ENCODE measurements at regions not wholly inside any gene's neighbourhood (a gene's known extent, or its start where the extent isn't known, plus 50 kb on each side); places are given as distances from the start of the nearest gene placed in this dataset.
"Not testable (repeated sequence)": the region's sequence is repeated elsewhere in the genome, so short reads cannot be mapped to it uniquely, and the experiment has no call there.

DNA sequence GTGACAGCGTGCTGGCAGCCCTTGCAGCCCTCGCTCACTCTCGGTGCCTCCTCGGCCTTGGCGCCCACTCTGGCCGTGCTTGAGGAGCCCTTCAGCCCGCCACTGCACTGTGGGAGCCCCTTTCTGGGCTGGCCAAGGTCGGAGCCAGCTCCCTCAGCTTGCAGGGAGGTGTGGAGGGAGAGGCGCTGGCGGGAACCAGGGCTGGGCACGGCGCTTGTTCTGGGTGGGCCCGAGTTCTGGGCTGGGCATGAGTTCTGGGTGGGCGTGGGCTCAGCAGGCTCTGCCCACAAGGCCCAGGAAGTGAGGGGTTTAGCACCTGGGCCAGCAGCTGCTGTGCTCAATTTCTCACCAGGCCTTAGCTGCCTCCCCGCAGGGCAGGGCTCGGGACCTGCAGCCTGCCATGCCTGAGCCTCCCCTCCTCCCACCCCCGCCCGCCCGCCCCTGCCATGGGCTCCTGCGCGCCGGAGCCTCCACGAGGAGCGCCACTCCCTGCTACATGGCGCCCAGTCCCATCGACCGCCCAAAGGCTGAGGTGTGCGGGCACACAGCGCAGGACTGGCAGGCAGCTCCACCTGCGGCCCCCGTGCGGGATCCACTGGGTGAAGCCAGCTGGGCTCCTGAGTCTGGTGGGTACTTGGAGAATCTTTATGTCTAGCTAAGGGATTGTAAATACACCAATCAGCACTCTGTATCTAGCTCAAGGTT, 169.7 kb downstream of the DEPDC1B start:
- H3K4me1 ChIP-seq (ENCODE audit: control insufficient read depth, insufficient read depth, low read length); H3K27me3 ChIP-seq (ENCODE audit: control insufficient read depth, insufficient read depth); intact Hi-C loops (cut with DNase I); H3K27ac ChIP-seq (ENCODE audit: low read length); ATAC-seq; H3K9me3 ChIP-seq (ENCODE audit: control insufficient read depth, low read length); H3K4me3 ChIP-seq (ENCODE audit: low read length): not testable (repeated sequence)
- peak in 2 of 3 donors; percentile 34 to 50 for DNase-seq
- WGBS, result 98% methylated on average over 32 of the region's 32 CpGs

DNA sequence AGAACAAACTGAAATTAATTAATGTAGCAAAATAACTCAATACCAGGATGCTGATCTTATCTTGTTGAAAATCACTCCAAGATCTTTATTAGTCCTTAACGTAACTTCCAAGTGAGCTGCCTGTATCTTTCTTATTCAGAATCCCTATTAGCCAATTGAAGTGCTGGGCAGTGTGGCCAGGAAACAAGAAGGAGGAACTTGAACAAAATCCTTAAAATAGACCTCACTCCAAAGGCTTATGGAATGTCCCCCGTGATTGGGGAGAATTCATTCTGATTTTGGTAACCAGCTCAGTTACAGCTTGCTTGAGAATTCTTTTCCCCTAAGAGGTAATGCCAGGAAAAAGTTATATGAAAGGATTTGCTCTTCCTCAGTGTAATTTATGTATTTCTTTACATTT, 171.0 kb downstream of the DEPDC1B start:
- no peak for ATAC-seq
- H3K27me3 ChIP-seq (ENCODE audit: control insufficient read depth, insufficient read depth), result no peaks in the 10 kb centered on the region
- no peaks in the 10 kb centered on the region for H3K4me1 ChIP-seq (ENCODE audit: control insufficient read depth, insufficient read depth, low read length)
- no peak overlapping the region for H3K27ac ChIP-seq (ENCODE audit: low read length)
- no peaks in the 10 kb centered on the region for H3K9me3 ChIP-seq (ENCODE audit: control insufficient read depth, low read length)
- WGBS, result 47% methylated on average over 2 of the region's 2 CpGs
- intact Hi-C loops (cut with DNase I), result no loop called here
- DNase-seq, result no peak
- no peak overlapping the region for H3K4me3 ChIP-seq (ENCODE audit: low read length)

DNA sequence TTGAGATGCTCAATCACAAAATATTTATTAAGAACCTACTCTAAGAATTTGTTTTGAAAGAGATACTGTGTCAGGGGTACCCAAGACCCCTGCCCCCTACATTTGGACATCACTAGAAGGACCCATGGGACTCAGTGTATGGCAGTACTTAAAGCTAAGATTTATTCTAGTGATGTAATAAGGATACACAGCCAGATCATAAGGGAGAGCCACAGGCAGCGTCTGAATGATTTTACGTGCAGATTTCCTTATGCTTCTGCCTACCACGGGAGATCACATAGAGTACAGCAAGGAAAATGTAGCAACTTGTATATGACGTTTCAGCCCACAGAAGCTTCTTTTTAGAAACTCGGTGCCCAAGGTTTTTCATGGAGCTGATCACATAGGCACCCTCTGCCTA, 172.9 kb downstream of the DEPDC1B start:
- H3K4me1 ChIP-seq (ENCODE audit: control insufficient read depth, insufficient read depth, low read length), result no peaks in the 10 kb centered on the region
- DNase-seq (no peak), ATAC-seq (no peak)
- intact Hi-C loops (cut with DNase I), result no loop called here
- H3K4me3 ChIP-seq (ENCODE audit: low read length), result no peak overlapping the region
- H3K9me3 ChIP-seq (ENCODE audit: control insufficient read depth, low read length), result no peaks in the 10 kb centered on the region
- H3K27me3 ChIP-seq (ENCODE audit: control insufficient read depth, insufficient read depth), result no peaks in the 10 kb centered on the region
- 70% methylated on average over 5 of the region's 5 CpGs for WGBS
- no peak overlapping the region for H3K27ac ChIP-seq (ENCODE audit: low read length)

DNA sequence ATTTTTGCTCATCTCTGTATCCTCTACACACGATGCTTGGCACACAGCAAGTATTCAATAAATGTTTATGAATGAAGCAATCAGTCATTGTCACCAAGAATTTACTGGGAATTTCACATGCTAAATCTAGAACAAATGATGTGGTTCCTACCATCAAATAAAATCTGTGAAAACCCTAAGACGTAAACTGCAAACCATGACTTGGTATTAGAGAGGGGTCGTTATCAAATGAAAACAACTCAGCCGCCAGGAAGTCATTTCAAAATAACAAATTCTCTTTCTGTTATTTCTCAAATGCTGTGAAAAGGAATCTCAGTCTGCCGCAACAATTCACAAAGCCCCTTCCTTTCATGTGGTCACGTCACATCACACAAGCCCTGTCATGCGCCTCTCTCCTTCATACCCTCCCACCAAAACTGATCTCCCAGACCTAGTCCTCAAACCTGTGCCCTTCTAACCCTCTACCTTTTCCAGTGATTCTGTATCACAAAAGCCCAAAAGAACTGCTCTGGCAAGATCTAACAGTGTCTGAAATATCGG, 173.6 kb downstream of the DEPDC1B start:
- Histone ChIP-seq H3K9me3 (ENCODE audit: control insufficient read depth, low read length) (no peaks in the 10 kb centered on the region), H3K27ac (ENCODE audit: low read length) (no peak overlapping the region), H3K4me3 (ENCODE audit: low read length) (no peak overlapping the region), H3K4me1 (ENCODE audit: control insufficient read depth, insufficient read depth, low read length) (no peaks in the 10 kb centered on the region), H3K27me3 (ENCODE audit: control insufficient read depth, insufficient read depth) (no peaks in the 10 kb centered on the region)
- DNase-seq, result no peak
- ATAC-seq, result no peak
- 51% methylated on average over 8 of the region's 8 CpGs for WGBS
- intact Hi-C loops (cut with DNase I), result no loop called here

DNA sequence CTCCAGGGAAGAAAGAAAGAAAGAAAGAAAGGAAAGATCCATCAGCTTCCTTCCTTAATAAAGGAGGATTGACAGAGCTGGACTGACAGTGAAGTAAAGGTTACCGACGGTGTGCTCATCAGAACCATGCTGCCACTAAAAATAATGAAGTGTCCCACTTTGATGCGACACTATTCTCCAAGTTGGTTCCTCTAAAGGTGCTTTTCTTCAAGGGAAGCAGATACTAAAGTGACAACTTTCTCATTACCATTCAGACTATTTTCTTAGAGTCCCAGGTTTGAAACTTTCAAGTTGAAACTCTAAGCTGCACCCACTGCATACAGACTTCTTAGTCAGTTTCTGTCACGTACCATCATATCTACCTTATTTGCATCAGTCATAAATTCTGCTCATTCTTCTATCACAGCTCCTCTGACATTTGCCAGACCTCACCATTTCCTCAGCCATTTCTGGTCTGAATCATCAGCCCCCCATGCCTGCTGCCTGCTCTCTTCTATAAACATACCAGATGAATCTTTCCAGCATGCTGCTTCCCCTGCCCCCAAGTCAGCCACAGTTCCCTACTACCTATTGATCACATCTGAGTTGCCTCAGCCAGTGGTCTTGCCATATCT, 177.6 kb downstream of the DEPDC1B start:
- no peak for ATAC-seq
- H3K27me3 ChIP-seq (ENCODE audit: control insufficient read depth, insufficient read depth), result no peaks in the 10 kb centered on the region
- no peak overlapping the region for H3K4me3 ChIP-seq (ENCODE audit: low read length)
- intact Hi-C loops (cut with DNase I), result no loop called here
- WGBS, result 69% methylated on average over 4 of the region's 4 CpGs
- no peak overlapping the region for H3K27ac ChIP-seq (ENCODE audit: low read length)
- DNase-seq, result no peak
- peaks cover 3% of the 10 kb centered on the region for H3K4me1 ChIP-seq (ENCODE audit: control insufficient read depth, insufficient read depth, low read length)
- H3K9me3 ChIP-seq (ENCODE audit: control insufficient read depth, low read length), result no peaks in the 10 kb centered on the region

DNA sequence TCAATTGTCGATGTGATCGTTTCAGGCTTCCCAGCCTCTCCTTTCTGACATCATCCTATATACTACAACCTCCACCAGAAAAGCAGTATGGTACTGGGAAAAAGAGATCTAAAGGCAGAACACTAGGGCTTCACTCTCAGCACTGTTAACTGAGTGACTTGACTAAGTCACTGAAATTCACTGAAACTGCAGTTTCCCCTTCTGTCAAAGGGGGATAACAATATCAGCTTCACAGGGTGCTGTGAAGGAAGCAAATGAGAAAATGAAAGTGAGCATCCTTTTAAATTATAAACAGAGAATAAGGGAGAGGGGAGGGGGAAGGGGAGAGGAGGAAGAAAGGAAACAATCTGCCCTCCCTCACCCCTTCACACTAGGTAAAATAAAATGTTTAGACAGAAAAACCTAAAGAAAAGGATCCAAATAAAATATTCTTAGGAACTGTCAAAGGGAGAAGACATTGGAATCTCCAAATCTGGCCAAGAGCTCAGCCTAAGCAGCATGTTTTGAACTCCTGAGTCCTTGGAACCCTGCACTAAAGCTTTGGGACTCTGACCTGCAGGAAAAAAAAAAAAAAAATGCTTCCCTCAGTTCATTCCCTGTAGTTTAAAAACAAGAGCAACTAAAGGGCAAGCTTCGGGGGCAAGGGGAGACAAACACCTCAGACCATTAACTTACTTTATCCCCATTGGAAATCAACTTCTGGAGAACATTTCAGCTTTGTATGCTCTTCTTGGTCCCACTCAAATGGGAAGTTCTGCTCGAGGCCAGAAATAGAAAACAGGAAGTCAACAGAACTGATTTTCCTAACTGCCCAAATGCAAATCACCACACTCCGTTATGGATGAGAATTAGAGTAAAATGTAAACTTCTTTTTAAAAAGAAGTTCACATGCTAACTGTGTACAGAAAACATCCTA, 178.3 kb downstream of the DEPDC1B start:
- Histone ChIP-seq H3K4me3 (ENCODE audit: low read length) (no peak overlapping the region), H3K9me3 (ENCODE audit: control insufficient read depth, low read length) (no peaks in the 10 kb centered on the region), H3K27me3 (ENCODE audit: control insufficient read depth, insufficient read depth) (no peaks in the 10 kb centered on the region), H3K4me1 (ENCODE audit: control insufficient read depth, insufficient read depth, low read length) (peaks cover 3% of the 10 kb centered on the region), H3K27ac (ENCODE audit: low read length) (no peak overlapping the region)
- intact Hi-C loops (cut with DNase I), result no loop called here
- no peak for ATAC-seq
- 58% methylated on average over 5 of the region's 5 CpGs for WGBS
- no peak for DNase-seq

DNA sequence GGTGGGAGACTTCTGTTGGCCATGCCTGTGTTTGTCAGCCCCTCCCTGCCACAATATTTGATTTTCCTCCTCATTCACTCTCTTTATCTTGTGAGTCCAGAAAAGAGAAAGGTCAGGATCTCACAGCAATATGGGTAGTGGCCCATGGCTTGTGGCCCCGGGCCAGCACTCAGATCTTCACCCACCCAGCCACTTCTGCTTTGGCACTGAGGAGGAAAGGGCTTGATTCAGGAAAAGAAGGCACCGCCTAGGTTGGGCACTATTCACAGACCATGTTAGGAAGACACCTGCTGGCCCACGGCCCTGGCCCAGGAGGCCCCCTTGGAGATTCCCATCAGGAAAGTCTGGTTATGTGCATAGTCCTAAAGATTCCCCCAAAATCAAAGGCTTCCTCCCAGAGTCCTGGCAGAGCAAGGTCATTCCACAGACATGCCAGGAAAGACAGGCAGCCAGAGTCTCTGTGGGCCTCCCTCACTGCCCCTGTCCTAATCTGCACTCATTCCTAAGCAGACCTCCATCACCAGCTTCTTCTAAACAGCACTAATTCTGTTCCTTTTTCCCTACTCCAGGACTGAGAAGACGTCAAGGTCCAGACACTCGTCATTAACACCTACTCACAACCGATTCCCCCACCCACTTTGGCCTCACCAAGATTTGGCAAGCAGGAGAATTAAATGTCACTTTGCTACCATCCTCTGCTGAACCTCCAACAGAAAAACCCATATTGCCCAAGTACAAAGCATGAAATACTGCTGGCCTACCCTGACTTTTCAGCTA, 179.3 kb downstream of the DEPDC1B start:
- DNase-seq (peak; percentile 11 to 65 (median 64)), ATAC-seq (peak; percentile 50 to 66)
- 59% methylated on average over 6 of the region's 6 CpGs for WGBS
- Histone ChIP-seq H3K27me3 (ENCODE audit: control insufficient read depth, insufficient read depth) (no peaks in the 10 kb centered on the region), H3K4me3 (ENCODE audit: low read length) (no peak overlapping the region), H3K27ac (ENCODE audit: low read length) (peak overlapping the region; percentile 77), H3K9me3 (ENCODE audit: control insufficient read depth, low read length) (no peaks in the 10 kb centered on the region), H3K4me1 (ENCODE audit: control insufficient read depth, insufficient read depth, low read length) (peaks cover 6% of the 10 kb centered on the region)
- intact Hi-C loops (cut with DNase I), result no loop called here

DNA sequence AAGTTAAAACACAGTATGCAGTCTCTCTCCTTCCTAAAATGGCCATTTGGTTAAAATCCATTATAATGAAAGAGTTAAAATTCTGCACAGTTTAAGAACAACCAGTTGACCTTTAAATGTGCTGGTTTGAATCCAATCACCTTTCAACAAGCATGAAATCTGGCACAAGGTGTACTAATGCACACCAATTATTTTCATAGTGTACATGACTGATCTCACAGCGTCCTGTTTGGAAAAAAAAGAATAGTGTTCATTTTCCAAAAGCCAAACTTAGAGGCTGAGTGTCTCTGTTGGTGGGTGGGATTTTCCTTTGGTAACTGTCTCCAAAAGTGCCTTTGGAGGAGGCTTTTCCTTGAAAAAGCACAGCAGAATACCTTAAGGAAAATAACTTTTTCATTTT, 180.6 kb downstream of the DEPDC1B start:
- WGBS, result 44% methylated on average over 1 of the region's 1 CpG
- no peak overlapping the region for H3K4me3 ChIP-seq (ENCODE audit: low read length)
- H3K27ac ChIP-seq (ENCODE audit: low read length), result no peak overlapping the region
- DNase-seq (no peak), ATAC-seq (peak in 1 of 2 donors; percentile 72)
- intact Hi-C loops (cut with DNase I), result no loop called here
- H3K4me1 ChIP-seq (ENCODE audit: control insufficient read depth, insufficient read depth, low read length), result peaks cover 6% of the 10 kb centered on the region
- no peaks in the 10 kb centered on the region for H3K27me3 ChIP-seq (ENCODE audit: control insufficient read depth, insufficient read depth)
- no peaks in the 10 kb centered on the region for H3K9me3 ChIP-seq (ENCODE audit: control insufficient read depth, low read length)

DNA sequence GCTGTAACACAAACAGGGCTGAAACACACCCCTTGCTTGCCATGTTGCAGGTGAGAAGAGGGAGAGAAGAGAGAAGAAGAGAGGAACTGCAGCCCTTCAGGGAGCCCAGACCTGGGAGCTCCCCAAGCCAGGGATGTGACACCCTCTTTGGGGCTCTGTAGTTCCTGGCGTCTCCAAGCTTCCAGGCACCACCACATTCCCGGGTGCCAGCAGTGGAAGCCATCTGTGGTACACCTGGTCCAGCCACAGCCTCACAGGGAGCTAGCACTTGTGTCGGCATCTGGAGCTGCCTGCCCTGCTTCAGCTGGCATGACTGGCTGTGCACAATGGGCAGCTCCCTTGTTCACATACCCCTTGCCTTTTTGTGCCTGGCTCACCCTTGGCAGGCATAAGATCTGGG, 182.1 kb downstream of the DEPDC1B start:
- H3K4me3 ChIP-seq (ENCODE audit: low read length), result no peak overlapping the region
- 95% methylated on average over 3 of the region's 3 CpGs for WGBS
- H3K27ac ChIP-seq (ENCODE audit: low read length), result no peak overlapping the region
- DNase-seq (peak in 2 of 3 donors; percentile 18 to 44), ATAC-seq (no peak)
- H3K4me1 ChIP-seq (ENCODE audit: control insufficient read depth, insufficient read depth, low read length), result peaks cover 6% of the 10 kb centered on the region
- no peaks in the 10 kb centered on the region for H3K27me3 ChIP-seq (ENCODE audit: control insufficient read depth, insufficient read depth)
- intact Hi-C loops (cut with DNase I), result no loop called here
- no peaks in the 10 kb centered on the region for H3K9me3 ChIP-seq (ENCODE audit: control insufficient read depth, low read length)

DNA sequence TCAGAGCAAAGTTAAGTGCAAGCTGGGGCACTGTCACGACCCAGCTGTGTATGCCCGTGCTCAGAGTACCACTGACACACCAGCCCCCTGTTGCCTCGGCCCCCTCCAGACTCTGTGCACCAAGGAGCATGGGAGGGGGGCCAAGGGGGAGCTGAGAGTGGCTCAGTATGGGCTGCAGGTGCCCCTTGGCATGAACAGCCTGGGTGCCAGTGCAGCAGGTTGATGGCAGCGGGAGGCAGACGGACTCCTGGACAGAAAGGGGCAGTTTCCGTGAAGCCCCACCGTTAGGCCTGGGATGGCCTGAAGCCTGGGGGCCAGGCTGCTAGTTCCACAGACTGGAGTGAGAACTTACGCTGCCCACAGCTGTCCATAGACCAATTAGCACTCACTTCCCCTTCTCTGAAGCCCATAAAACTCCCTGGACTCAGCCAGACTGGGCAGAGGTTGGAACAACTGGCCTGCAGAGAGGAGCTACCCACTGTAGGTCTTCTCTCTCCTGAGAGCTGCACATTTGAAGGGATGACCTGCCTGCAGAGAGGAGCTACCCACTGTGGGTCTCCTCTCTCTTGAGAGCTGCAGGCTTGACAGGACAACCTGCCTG, 182.8 kb downstream of the DEPDC1B start:
- peak in 2 of 3 donors; percentile 39 to 52 for DNase-seq

More for the DNA sequence above, 182.8 kb downstream of the DEPDC1B start:
- H3K27ac ChIP-seq (ENCODE audit: low read length), result no peak overlapping the region
- intact Hi-C loops (cut with DNase I), result no loop called here
- H3K27me3 ChIP-seq (ENCODE audit: control insufficient read depth, insufficient read depth), result no peaks in the 10 kb centered on the region
- no peak for ATAC-seq
- no peaks in the 10 kb centered on the region for H3K9me3 ChIP-seq (ENCODE audit: control insufficient read depth, low read length)
- H3K4me3 ChIP-seq (ENCODE audit: low read length), result no peak overlapping the region
- 94% methylated on average over 8 of the region's 8 CpGs for WGBS
- peaks cover 6% of the 10 kb centered on the region for H3K4me1 ChIP-seq (ENCODE audit: control insufficient read depth, insufficient read depth, low read length)
